GM12878 (cell line): ENCODE measurements at regions not wholly inside any gene's neighbourhood (a gene's known extent, or its start where the extent isn't known, plus 50 kb on each side); places are given as distances from the start of the nearest gene placed in this dataset.

Source experiments
- ATAC-seq: fragments of 200-7000 bp; cut with Tn5 transposase; 3 replicates; pipeline ENCODE4 v1.9.1; 2020; ENCODE audit warnings: mild to moderate bottlenecking, moderate library complexity
- BruUV-seq: library from RNA; stranded (reverse); fragments of 400-500 nt; replicated peaks from 2 replicates; lab custom pipeline; 2021; lab: Mats Ljungman, UMichigan
- CTCF ChIA-PET: fragments of 300-600 bp; sonication (Branson Sonifier 250); formaldehyde crosslinking; extraction: SDS; loops from one replicate; lab custom pipeline; 2021; ENCODE audit warnings: inconsistent platforms; lab: Yijun Ruan, JAX
- POLR2A ChIA-PET: fragments of 350-600 bp; formaldehyde crosslinking; extraction: SDS; loops from one replicate; lab custom pipeline; 2021; ENCODE audit warnings: inconsistent platforms; lab: Charles Lee
- RAD21 ChIA-PET: fragments of 300-600 bp; sonication (Branson Sonifier 250); formaldehyde crosslinking; loops from one replicate; lab custom pipeline; 2023; ENCODE audit warnings: antibody characterized with exemption; ENCODE audit not compliant: unreplicated experiment; lab: Charles Lee
- SMC1A ChIA-PET: fragments of 300-600 bp; sonication (Branson Sonifier 250); formaldehyde crosslinking; loops from one replicate; lab custom pipeline; 2023; ENCODE audit not compliant: unreplicated experiment, uncharacterized antibody; lab: Charles Lee
- DNase-seq: peaks from one replicate; pipeline ENCODE4 v3.0.0-alpha.2; 2011; ENCODE audit warnings: low read depth, low spot score
- FAIRE-seq: peaks from 3 replicates; lab custom pipeline; 2011; peaks lifted over from hg19 to GRCh38; lab: Jason Lieb, UNC
- H2AFZ ChIP-seq: 2 replicates; pipeline ENCODE4 v1.6.0; 2011; ENCODE audit warnings: low read depth, low read length, control low read depth; ENCODE audit not compliant: control insufficient read depth
- H3K27ac ChIP-seq: 2 replicates; pipeline ENCODE4 v1.5.1; 2011; ENCODE audit warnings: control low read depth; ENCODE audit not compliant: control insufficient read depth, insufficient read depth
- H3K27me3 ChIP-seq, 2 experiments: replicated peaks in 1 of 2; 2 replicates each; pipeline versions ENCODE4 v1.6.0 to v1.6.1; 2011; ENCODE audit warnings: low read length in 1 of 2; ENCODE audit not compliant: control insufficient read depth in 2 of 2, insufficient read depth in 2 of 2
- H3K36me3 ChIP-seq, 2 experiments: 2 replicates each; pipeline ENCODE4 v1.5.1; 2011; ENCODE audit warnings: low read length in 1 of 2; ENCODE audit not compliant: control insufficient read depth in 2 of 2, insufficient read depth in 2 of 2
- H3K4me1 ChIP-seq: 2 replicates; pipeline ENCODE4 v1.6.1; 2011; ENCODE audit warnings: mild to moderate bottlenecking, low read length, moderate library complexity, mixed read lengths; ENCODE audit not compliant: control insufficient read depth, insufficient read depth
- H3K4me2 ChIP-seq: 2 replicates; pipeline ENCODE4 v1.6.0; 2011; ENCODE audit warnings: control low read depth; ENCODE audit not compliant: control insufficient read depth, insufficient read depth
- H3K4me3 ChIP-seq: fragments of 200-600 bp; sonication (generic); 2 replicates; pipeline ENCODE4 v1.5.1; 2016
- H3K79me2 ChIP-seq: 2 replicates; pipeline ENCODE4 v1.6.0; 2011; ENCODE audit warnings: low read length; ENCODE audit not compliant: control insufficient read depth, insufficient read depth
- H3K9ac ChIP-seq: 2 replicates; pipeline ENCODE4 v1.8.0; 2011; ENCODE audit warnings: low read length, control low read depth, mixed read lengths; ENCODE audit not compliant: control insufficient read depth, insufficient read depth
- H3K9me3 ChIP-seq: replicated peaks from 3 replicates; pipeline ENCODE4 v1.5.1; 2011; ENCODE audit warnings: mild to moderate bottlenecking, low read length; ENCODE audit not compliant: control insufficient read depth, insufficient read depth
- H4K20me1 ChIP-seq: 2 replicates; pipeline ENCODE4 v1.6.0; 2011; ENCODE audit not compliant: control insufficient read depth, insufficient read depth
- BMI1 ChIP-seq: fragments of 450-650 bp; IDR thresholded peaks from 2 replicates; pipeline ENCODE4 v1.6.1; 2016; ENCODE audit warnings: mild to moderate bottlenecking, moderate library complexity, borderline replicate concordance
- EZH2 ChIP-seq: IDR thresholded peaks from 2 replicates; pipeline ENCODE4 v1.6.1; 2012; ENCODE audit warnings: low read depth, mild to moderate bottlenecking, control low read depth, inconsistent platforms, low read length, borderline replicate concordance; ENCODE audit not compliant: control insufficient read depth
- KLF5 ChIP-seq: fragments of 450-650 bp; IDR thresholded peaks from 2 replicates; pipeline ENCODE4 v1.6.1; 2014; ENCODE audit warnings: mild to moderate bottlenecking; ENCODE audit not compliant: partially characterized antibody
- MEF2B ChIP-seq: fragments of 450-650 bp; IDR thresholded peaks from 2 replicates; pipeline ENCODE4 v1.6.1; 2018; ENCODE audit warnings: mild to moderate bottlenecking, moderate library complexity; ENCODE audit not compliant: partially characterized antibody, poor library complexity, severe bottlenecking
- NFIC ChIP-seq: IDR thresholded peaks from 2 replicates; pipeline ENCODE4 v1.6.1; 2012; ENCODE audit warnings: low read depth, mild to moderate bottlenecking, inconsistent platforms, low read length, moderate library complexity
- SMAD5 ChIP-seq: IDR thresholded peaks from 2 replicates; pipeline ENCODE4 v1.6.1; 2016; ENCODE audit warnings: antibody characterized with exemption, low read depth
- TARDBP ChIP-seq: IDR thresholded peaks from 2 replicates; pipeline ENCODE4 v1.6.1; 2016; ENCODE audit warnings: borderline replicate concordance
- TCF12 ChIP-seq: IDR thresholded peaks from 2 replicates; pipeline ENCODE4 v1.6.1; 2011; ENCODE audit warnings: low read depth, mild to moderate bottlenecking, low read length
- ZNF207 ChIP-seq: fragments of 450-650 bp; IDR thresholded peaks from 2 replicates; pipeline ENCODE4 v1.6.1; 2014; ENCODE audit warnings: antibody characterized with exemption, mild to moderate bottlenecking, borderline replicate concordance
- WGBS: methylation state at CpG from one replicate; pipeline ENCODE4 v1.1.6; 2016; ENCODE audit warnings: low lambda C conversion rate; ENCODE audit not compliant: insufficient replicate concordance, insufficient coverage; ENCODE audit errors: missing lambda C conversion rate; 5-methylcytosine and 5-hydroxymethylcytosine counted together
- in situ Hi-C: fragments of 300-500 bp; cut with MboI; formaldehyde crosslinking; loops from 9 replicates; pipeline ENCODE4 v1.14.3; 2018; ENCODE audit warnings: mixed read lengths
- intact Hi-C: fragments of 100-400 bp; cut with micrococcal nuclease; formaldehyde crosslinking; loops from one replicate; pipeline ENCODE4 v1.14.2; 2022; ENCODE audit not compliant: unreplicated experiment
- TF ChIP-seq, protein P1 (sequence below): IDR thresholded peaks from 2 replicates; pipeline ENCODE4 v1.6.1; 2012; ENCODE audit warnings: low read length, inconsistent platforms
- TF ChIP-seq, protein P2 (sequence below): fragments of 450-650 bp; IDR thresholded peaks from 2 replicates; pipeline ENCODE4 v1.6.1; 2016; ENCODE audit warnings: mild to moderate bottlenecking, moderate library complexity, borderline replicate concordance
- TF ChIP-seq, protein P3 (sequence below): fragments of 450-650 bp; IDR thresholded peaks from 2 replicates; pipeline ENCODE4 v1.6.1; 2014; ENCODE audit warnings: mild to moderate bottlenecking

- FAIRE-seq: no peak
- POLR2A ChIA-PET: no interaction called here
- SMC1A ChIA-PET: no interaction called here
- H3K27me3 ChIP-seq: no peaks in the 10 kb centered on the region
- 24% methylated on average over 5 of the region's 5 CpGs for WGBS
- no peak for ATAC-seq
- intact Hi-C loops (loop anchor here (10.0 kb wide), 1 partner anchor 1118 kb away; no protein-coding TSS in a partner anchor), in situ Hi-C loops (loop anchor here (10.0 kb wide), 2 partner anchors 228 to 388 kb away; no protein-coding TSS in a partner anchor)
- RAD21 ChIA-PET: no interaction called here
- TF ChIP-seq NFIC: no peak
- TF ChIP-seq, protein P1, sequence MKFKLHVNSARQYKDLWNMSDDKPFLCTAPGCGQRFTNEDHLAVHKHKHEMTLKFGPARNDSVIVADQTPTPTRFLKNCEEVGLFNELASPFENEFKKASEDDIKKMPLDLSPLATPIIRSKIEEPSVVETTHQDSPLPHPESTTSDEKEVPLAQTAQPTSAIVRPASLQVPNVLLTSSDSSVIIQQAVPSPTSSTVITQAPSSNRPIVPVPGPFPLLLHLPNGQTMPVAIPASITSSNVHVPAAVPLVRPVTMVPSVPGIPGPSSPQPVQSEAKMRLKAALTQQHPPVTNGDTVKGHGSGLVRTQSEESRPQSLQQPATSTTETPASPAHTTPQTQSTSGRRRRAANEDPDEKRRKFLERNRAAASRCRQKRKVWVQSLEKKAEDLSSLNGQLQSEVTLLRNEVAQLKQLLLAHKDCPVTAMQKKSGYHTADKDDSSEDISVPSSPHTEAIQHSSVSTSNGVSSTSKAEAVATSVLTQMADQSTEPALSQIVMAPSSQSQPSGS: no peak
- no peak for TF ChIP-seq ZNF207
- no peak for TF ChIP-seq MEF2B
- TF ChIP-seq, protein P2, sequence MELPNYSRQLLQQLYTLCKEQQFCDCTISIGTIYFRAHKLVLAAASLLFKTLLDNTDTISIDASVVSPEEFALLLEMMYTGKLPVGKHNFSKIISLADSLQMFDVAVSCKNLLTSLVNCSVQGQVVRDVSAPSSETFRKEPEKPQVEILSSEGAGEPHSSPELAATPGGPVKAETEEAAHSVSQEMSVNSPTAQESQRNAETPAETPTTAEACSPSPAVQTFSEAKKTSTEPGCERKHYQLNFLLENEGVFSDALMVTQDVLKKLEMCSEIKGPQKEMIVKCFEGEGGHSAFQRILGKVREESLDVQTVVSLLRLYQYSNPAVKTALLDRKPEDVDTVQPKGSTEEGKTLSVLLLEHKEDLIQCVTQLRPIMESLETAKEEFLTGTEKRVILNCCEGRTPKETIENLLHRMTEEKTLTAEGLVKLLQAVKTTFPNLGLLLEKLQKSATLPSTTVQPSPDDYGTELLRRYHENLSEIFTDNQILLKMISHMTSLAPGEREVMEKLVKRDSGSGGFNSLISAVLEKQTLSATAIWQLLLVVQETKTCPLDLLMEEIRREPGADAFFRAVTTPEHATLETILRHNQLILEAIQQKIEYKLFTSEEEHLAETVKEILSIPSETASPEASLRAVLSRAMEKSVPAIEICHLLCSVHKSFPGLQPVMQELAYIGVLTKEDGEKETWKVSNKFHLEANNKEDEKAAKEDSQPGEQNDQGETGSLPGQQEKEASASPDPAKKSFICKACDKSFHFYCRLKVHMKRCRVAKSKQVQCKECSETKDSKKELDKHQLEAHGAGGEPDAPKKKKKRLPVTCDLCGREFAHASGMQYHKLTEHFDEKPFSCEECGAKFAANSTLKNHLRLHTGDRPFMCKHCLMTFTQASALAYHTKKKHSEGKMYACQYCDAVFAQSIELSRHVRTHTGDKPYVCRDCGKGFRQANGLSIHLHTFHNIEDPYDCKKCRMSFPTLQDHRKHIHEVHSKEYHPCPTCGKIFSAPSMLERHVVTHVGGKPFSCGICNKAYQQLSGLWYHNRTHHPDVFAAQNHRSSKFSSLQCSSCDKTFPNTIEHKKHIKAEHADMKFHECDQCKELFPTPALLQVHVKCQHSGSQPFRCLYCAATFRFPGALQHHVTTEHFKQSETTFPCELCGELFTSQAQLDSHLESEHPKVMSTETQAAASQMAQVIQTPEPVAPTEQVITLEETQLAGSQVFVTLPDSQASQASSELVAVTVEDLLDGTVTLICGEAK: no peak
- no peak for TF ChIP-seq TARDBP
- TF ChIP-seq SMAD5: no peak
- no peak for TF ChIP-seq EZH2
- TF ChIP-seq KLF5: no peak
- no peak for TF ChIP-seq TCF12
- TF ChIP-seq, protein P3, sequence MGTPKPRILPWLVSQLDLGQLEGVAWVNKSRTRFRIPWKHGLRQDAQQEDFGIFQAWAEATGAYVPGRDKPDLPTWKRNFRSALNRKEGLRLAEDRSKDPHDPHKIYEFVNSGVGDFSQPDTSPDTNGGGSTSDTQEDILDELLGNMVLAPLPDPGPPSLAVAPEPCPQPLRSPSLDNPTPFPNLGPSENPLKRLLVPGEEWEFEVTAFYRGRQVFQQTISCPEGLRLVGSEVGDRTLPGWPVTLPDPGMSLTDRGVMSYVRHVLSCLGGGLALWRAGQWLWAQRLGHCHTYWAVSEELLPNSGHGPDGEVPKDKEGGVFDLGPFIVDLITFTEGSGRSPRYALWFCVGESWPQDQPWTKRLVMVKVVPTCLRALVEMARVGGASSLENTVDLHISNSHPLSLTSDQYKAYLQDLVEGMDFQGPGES: no peak
- no peak for TF ChIP-seq BMI1
- no TSS peak for BruUV-seq
- H3K4me3 ChIP-seq: no peak overlapping the region
- no peak overlapping the region for H3K27ac ChIP-seq
- no peak overlapping the region for H3K4me2 ChIP-seq
- CTCF ChIA-PET: no interaction called here
- no peaks in the 10 kb centered on the region for H3K4me1 ChIP-seq
- no peaks in the 10 kb centered on the region for H3K36me3 ChIP-seq
- no peaks in the 10 kb centered on the region for H3K79me2 ChIP-seq
- H2AFZ ChIP-seq: no peak overlapping the region
- H3K9me3 ChIP-seq: no peaks in the 10 kb centered on the region
- H4K20me1 ChIP-seq: no peaks in the 10 kb centered on the region
- no peak overlapping the region for H3K9ac ChIP-seq
- no peak for DNase-seq
Measured at GRCh38 chr10:106183041-106183440, 981.5 kb downstream of the SORCS1 start.
